ENCODE measurements at regions not wholly inside any gene's neighbourhood (a gene's known extent, or its start where the extent isn't known, plus 50 kb on each side); places are given as distances from the start of the nearest gene placed in this dataset.

- Histone ChIP-seq H3K14ac (ENCODE audit: insufficient read depth, low read length) (no peak overlapping the region), H3K4me2 (ENCODE audit: insufficient read depth, insufficient read length, low read length) (no peak overlapping the region), H3K4ac (ENCODE audit: low read depth, low read length) (no peak overlapping the region), H3K27ac (ENCODE audit: insufficient read length, low read depth, low read length) (no peak overlapping the region), H2AK5ac (ENCODE audit: insufficient read length, low read length) (no peak overlapping the region), H4K8ac (replicated peaks; ENCODE audit: insufficient read length, low read depth, low read length) (no peak overlapping the region), H3K79me2 (ENCODE audit: insufficient read depth, low read length) (no peaks in the 10 kb centered on the region), H3K56ac (ENCODE audit: insufficient read length, low read depth, low read length) (no peak overlapping the region), H4K91ac (ENCODE audit: insufficient read length, low read depth, low read length) (no peak overlapping the region), H4K20me1 (ENCODE audit: control insufficient read depth, insufficient read depth, insufficient read length) (no peaks in the 10 kb centered on the region), H2BK12ac (ENCODE audit: insufficient read length, low read depth, low read length) (no peak overlapping the region), H3K23me2 (ENCODE audit: insufficient read length, low read depth, low read length, poor library complexity, severe bottlenecking) (no peaks in the 10 kb centered on the region), H3K4me1 (ENCODE audit: insufficient read depth, low read length) (no peaks in the 10 kb centered on the region; the same call in 1 of the 2 replicates), H2BK5ac (ENCODE audit: insufficient read length, low read length) (no peak overlapping the region), H2BK15ac (ENCODE audit: low read depth, low read length) (no peak overlapping the region), H3K27me3 (ENCODE audit: insufficient read depth, low read length) (no peaks in the 10 kb centered on the region), H3K9ac (ENCODE audit: extremely low read depth, insufficient read length, low read length) (no peak overlapping the region), H2BK20ac (ENCODE audit: low read depth, low read length, poor library complexity, severe bottlenecking) (no peak overlapping the region), H2BK120ac (ENCODE audit: low read depth, low read length, poor library complexity, severe bottlenecking) (no peak overlapping the region), H3K9me3 (ENCODE audit: control insufficient read depth, low read depth, low read length) (no peaks in the 10 kb centered on the region), H3K23ac (ENCODE audit: insufficient read length, low read depth, low read length) (no peak overlapping the region), H3T11ph (ENCODE audit: low read length) (no peak overlapping the region), H3K18ac (ENCODE audit: insufficient read length, low read depth, low read length) (no peak overlapping the region), H2AFZ (ENCODE audit: low read length) (no peak overlapping the region), H3K79me1 (ENCODE audit: insufficient read depth, low read depth, low read length, poor library complexity, severe bottlenecking) (no peaks in the 10 kb centered on the region), H4K5ac (ENCODE audit: insufficient read length, low read depth, low read length) (no peak overlapping the region)
- Mint-ChIP-seq H3K4me1 (no peaks in the 10 kb centered on the region; a peak in 1 of 4 replicates), H3K4me3 (no peak overlapping the region), H3K9me3 (no peaks in the 10 kb centered on the region), H3K36me3 (ENCODE audit: insufficient read depth in 1 of 3, low read depth in 3 of 3) (no peaks in the 10 kb centered on the region), H3K27ac (no peak overlapping the region), H3K27me3 (ENCODE audit: low read depth) (no peaks in the 10 kb centered on the region)
- TF ChIP-seq CTCF (conservative IDR thresholded peaks at IDR 0.05) = no peak
- DNase-seq = no peak
- no CpG with 5 or more reads among the region's 1 CpG for WGBS (ENCODE audit: extremely low coverage, insufficient read length, low lambda C conversion rate)
Measured at GRCh38 chr2:220857368-220857767, 714.7 kb downstream of the EPHA4 start.
